ENCODE measurements at regions not wholly inside any gene's neighbourhood (a gene's known extent, or its start where the extent isn't known, plus 50 kb on each side); places are given as distances from the start of the nearest gene placed in this dataset.

DNA sequence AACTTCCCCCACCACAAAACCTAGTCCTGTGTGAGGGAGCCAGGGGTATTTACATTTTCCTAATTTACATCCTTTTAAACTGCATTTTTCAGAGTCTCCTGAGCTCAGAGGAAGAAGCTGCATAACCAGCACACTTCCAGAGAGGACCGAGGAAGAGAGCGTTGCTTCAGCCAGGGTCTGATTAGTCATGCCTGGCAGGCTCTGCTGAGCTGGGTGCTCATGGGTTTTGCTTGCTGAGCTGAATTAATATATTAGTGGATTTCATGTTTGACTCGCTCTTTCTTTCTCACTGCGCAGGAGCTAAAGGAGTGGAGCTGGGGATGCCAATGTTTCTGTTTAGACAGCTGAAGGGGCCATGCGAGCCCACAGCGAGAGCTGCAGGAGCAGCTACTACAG lies 539.3 kb upstream of the B3GAT1 start:
- in situ Hi-C loops (cut with MboI; ENCODE audit: low pct_unique_long_range_greater_than_20kb, low sequenced_read_pairs, unreplicated experiment) = no loop called here
- no peak for TF ChIP-seq CTCF (IDR thresholded peaks at IDR 0.05; ENCODE audit: extremely low read depth, insufficient read depth, missing control alignments)
- DNase-seq (ENCODE audit: low spot score) = no peak

DNA sequence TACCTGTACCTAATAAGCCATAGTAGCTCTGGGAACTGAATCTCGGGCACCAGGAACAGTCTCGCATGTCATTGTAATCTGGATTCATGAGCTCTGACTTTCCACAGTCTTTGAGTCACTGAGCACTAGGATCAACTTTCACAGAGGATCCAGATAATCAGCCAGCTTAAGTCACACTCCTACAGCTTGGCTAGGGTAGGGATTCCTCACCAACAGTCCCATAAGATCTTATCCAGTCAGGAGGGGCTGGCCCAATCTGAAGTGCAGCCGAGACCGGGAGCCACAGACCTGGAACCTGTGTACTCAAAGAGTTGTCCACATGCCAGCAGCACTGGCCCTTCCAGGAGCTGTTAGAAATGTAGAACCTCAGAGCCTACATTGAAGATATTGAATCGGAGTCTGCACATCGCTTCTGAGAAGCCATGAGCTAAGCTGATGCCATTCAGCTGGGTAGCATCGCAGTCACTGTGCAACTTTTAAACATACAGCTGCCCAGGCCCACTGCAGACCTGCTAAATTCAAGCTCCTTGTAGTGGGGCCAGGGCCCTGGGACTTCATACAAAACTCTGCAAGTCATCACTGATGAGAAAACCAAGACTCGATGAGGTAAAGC lies 538.8 kb upstream of the B3GAT1 start:
- no peak for DNase-seq (ENCODE audit: low spot score)
- TF ChIP-seq CTCF (IDR thresholded peaks at IDR 0.05; ENCODE audit: extremely low read depth, insufficient read depth, missing control alignments) = no peak
- in situ Hi-C loops (cut with MboI; ENCODE audit: low pct_unique_long_range_greater_than_20kb, low sequenced_read_pairs, unreplicated experiment) = no loop called here

GRCh38 chr11:134949121-134950090 lies 537.4 kb upstream of the B3GAT1 start:
- no peak for TF ChIP-seq CTCF (IDR thresholded peaks at IDR 0.05; ENCODE audit: extremely low read depth, insufficient read depth, missing control alignments)
- in situ Hi-C loops (cut with MboI; ENCODE audit: low pct_unique_long_range_greater_than_20kb, low sequenced_read_pairs, unreplicated experiment) = no loop called here
- DNase-seq (ENCODE audit: low spot score) = no peak

- in situ Hi-C loops (cut with MboI; ENCODE audit: low pct_unique_long_range_greater_than_20kb, low sequenced_read_pairs, unreplicated experiment) = no loop called here
- no peak for DNase-seq (ENCODE audit: low spot score)
- TF ChIP-seq CTCF (IDR thresholded peaks at IDR 0.05; ENCODE audit: extremely low read depth, insufficient read depth, missing control alignments) = no peak
These were observed 535.5 kb upstream of the B3GAT1 start for GRCh38 chr11:134947556-134947955.

- no peak for TF ChIP-seq CTCF (IDR thresholded peaks at IDR 0.05; ENCODE audit: extremely low read depth, insufficient read depth, missing control alignments)
These were observed 534.0 kb upstream of the B3GAT1 start for GRCh38 chr11:134945993-134946392.

GRCh38 chr11:134944986-134945385 lies 532.9 kb upstream of the B3GAT1 start:
- in situ Hi-C loops (cut with MboI; ENCODE audit: low pct_unique_long_range_greater_than_20kb, low sequenced_read_pairs, unreplicated experiment) = no loop called here
- DNase-seq (ENCODE audit: low spot score) = no peak
- TF ChIP-seq CTCF (IDR thresholded peaks at IDR 0.05; ENCODE audit: extremely low read depth, insufficient read depth, missing control alignments) = no peak

More at GRCh38 chr11:134945993-134946392, 534.0 kb upstream of the B3GAT1 start:
- in situ Hi-C loops (cut with MboI; ENCODE audit: low pct_unique_long_range_greater_than_20kb, low sequenced_read_pairs, unreplicated experiment) = no loop called here
- no peak for DNase-seq (ENCODE audit: low spot score)
